ENCODE measurements at regions not wholly inside any gene's neighbourhood (a gene's known extent, or its start where the extent isn't known, plus 50 kb on each side); places are given as distances from the start of the nearest gene placed in this dataset.

DNA sequence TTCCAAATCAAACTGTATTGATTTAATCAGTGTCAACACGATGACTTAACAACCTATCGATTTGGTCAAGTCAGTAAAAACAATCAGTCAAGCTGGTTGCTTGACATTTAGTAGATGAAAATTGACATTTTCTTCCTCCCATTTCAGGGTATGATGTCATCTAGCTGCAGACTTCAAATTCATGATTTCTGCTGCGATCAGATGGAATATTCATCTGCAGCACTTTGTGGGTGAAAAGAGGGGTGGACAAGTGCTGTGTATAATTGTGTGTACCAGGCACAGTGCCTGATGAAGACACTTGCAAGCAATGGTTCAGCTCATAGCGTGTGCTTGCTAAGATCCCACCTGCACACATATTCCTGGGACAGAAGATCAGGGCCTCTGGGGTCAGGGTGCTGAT lies 479.8 kb downstream of the DISC1 start:
- H3K27ac ChIP-seq: no peak overlapping the region
- no peak for DNase-seq (ENCODE audit: low spot score)
- no peaks in the 10 kb centered on the region for H3K9me3 ChIP-seq
- no peaks in the 10 kb centered on the region for H3K4me1 ChIP-seq
- TF ChIP-seq, protein P1, sequence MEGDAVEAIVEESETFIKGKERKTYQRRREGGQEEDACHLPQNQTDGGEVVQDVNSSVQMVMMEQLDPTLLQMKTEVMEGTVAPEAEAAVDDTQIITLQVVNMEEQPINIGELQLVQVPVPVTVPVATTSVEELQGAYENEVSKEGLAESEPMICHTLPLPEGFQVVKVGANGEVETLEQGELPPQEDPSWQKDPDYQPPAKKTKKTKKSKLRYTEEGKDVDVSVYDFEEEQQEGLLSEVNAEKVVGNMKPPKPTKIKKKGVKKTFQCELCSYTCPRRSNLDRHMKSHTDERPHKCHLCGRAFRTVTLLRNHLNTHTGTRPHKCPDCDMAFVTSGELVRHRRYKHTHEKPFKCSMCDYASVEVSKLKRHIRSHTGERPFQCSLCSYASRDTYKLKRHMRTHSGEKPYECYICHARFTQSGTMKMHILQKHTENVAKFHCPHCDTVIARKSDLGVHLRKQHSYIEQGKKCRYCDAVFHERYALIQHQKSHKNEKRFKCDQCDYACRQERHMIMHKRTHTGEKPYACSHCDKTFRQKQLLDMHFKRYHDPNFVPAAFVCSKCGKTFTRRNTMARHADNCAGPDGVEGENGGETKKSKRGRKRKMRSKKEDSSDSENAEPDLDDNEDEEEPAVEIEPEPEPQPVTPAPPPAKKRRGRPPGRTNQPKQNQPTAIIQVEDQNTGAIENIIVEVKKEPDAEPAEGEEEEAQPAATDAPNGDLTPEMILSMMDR (IDR thresholded peaks at IDR 0.05): no peak
- H3K36me3 ChIP-seq: no peaks in the 10 kb centered on the region
- H3K4me3 ChIP-seq: no peak overlapping the region
- no peaks in the 10 kb centered on the region for H3K27me3 ChIP-seq

DNA sequence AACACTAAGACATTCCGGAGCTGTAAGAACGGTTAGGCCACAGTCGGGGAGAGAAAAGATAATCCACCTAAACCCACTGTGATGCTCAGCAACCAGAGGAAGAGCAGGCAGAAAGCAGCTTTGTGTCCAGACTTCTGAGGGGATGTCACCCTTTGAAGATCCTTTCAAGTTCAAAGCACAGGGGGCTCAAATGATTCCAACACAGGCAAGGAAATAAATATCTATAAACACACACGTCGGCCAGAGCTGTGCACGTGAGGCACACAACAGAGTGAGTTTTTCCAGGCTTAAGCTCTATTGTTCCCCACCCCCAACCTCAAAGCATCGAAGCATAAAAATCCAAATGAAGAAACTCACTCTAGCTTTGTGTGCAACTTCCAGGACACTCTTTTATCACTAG lies 479.0 kb downstream of the DISC1 start:
- Histone ChIP-seq H3K36me3 (no peaks in the 10 kb centered on the region), H3K9me3 (no peaks in the 10 kb centered on the region), H3K4me3 (no peak overlapping the region), H3K27me3 (no peaks in the 10 kb centered on the region), H3K27ac (no peak overlapping the region), H3K4me1 (no peaks in the 10 kb centered on the region)
- no peak for DNase-seq (ENCODE audit: low spot score)
- TF ChIP-seq, protein P1 (IDR thresholded peaks at IDR 0.05): no peak

DNA sequence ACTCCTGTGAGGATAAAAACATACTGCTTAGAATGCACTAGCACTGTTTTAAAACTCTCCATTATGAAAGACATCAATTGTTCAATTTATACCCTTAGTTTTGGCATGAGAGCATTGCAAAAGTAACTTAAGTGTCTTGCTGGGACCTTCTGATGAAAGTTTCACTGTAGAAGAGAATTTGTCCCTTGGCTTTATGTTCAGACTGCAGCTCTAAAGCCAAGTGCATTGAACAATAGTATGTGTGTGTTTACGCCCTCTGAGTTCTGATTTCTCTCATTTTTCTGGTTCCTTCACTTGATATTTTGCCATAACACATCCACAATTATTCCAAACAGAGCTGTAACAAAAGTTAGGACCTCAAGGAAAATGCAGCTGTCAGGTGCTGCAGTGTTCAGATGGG lies 474.6 kb downstream of the DISC1 start:
- TF ChIP-seq, protein P1 (IDR thresholded peaks at IDR 0.05): no peak
- Histone ChIP-seq H3K27me3 (no peaks in the 10 kb centered on the region), H3K4me3 (no peak overlapping the region), H3K36me3 (no peaks in the 10 kb centered on the region), H3K27ac (no peak overlapping the region), H3K9me3 (no peaks in the 10 kb centered on the region), H3K4me1 (no peaks in the 10 kb centered on the region)
- DNase-seq (ENCODE audit: low spot score): no peak

DNA sequence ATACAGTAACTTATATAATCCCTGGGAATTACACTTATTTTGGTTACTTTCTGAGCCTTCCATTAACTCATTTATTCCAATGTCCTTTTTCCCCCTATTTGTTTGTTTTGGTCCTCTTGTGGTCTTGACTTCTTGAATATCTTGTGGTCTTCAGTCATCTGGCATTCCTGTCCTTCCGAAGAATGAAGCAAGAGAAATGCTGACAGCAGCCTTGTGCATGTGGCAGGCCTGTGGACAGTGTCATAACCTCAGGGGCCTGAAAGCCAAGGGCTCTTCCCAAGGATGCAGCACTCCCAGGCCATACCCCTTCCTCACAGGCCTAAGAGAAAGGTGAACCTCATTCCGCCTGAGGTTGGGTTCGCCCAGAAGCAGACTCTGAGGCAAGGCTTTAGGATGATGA lies 470.2 kb downstream of the DISC1 start:
- Histone ChIP-seq H3K4me3 (no peak overlapping the region), H3K4me1 (no peaks in the 10 kb centered on the region), H3K27me3 (no peaks in the 10 kb centered on the region), H3K27ac (no peak overlapping the region), H3K36me3 (no peaks in the 10 kb centered on the region), H3K9me3 (no peaks in the 10 kb centered on the region)
- no peak for DNase-seq (ENCODE audit: low spot score)
- TF ChIP-seq, protein P1 (IDR thresholded peaks at IDR 0.05): no peak

Data from right atrium auricular region (tissue), 2 donors.